WTC11 (cell line): ENCODE measurements at regions not wholly inside any gene's neighbourhood (a gene's known extent, or its start where the extent isn't known, plus 50 kb on each side); places are given as distances from the start of the nearest gene placed in this dataset.

ENCODE experiments used
- ATAC-seq: fragments of 200-7000 bp; cut with Tn5 transposase; 2 replicates; pipeline ENCODE4 v1.10.0; 2021; ENCODE audit warnings: mild to moderate bottlenecking, moderate library complexity
- CTCF ChIA-PET: fragments of 300-600 bp; sonication (Branson Sonifier 250); formaldehyde crosslinking; loops from one replicate; lab custom pipeline; 2021; ENCODE audit warnings: antibody characterized with exemption; lab: Charles Lee
- POLR2A ChIA-PET: fragments of 350-600 bp; sonication (Branson Sonifier 250); formaldehyde crosslinking; loops from one replicate; lab custom pipeline; 2021; ENCODE audit warnings: antibody characterized with exemption; lab: Charles Lee
- DNase-seq: peaks from one replicate; pipeline ENCODE4 v3.0.0; 2021; ENCODE audit warnings: low spot score
- H3K27ac Mint-ChIP-seq: 2 replicates; pipeline ENCODE4 v1.8.0; 2021; ENCODE audit warnings: mixed read lengths
- H3K27me3 Mint-ChIP-seq: 2 replicates; pipeline ENCODE4 v1.8.0; 2021; ENCODE audit warnings: low read depth, mild to moderate bottlenecking, moderate library complexity, mixed read lengths
- H3K36me3 Mint-ChIP-seq: 2 replicates; pipeline ENCODE4 v1.8.0; 2021; ENCODE audit warnings: mixed read lengths
- H3K4me1 Mint-ChIP-seq: 2 replicates; pipeline ENCODE4 v1.8.0; 2022; ENCODE audit warnings: mixed read lengths
- H3K4me3 Mint-ChIP-seq: 2 replicates; pipeline ENCODE4 v1.8.0; 2021; ENCODE audit warnings: mild to moderate bottlenecking, moderate library complexity, mixed read lengths
- H3K9me3 Mint-ChIP-seq: 2 replicates; pipeline ENCODE4 v1.8.0; 2021; ENCODE audit warnings: mixed read lengths
- ARID4B ChIP-seq: sonication (generic); formaldehyde crosslinking; IDR thresholded peaks from 2 replicates; pipeline ENCODE4 v1.8.0; 2023; ENCODE audit warnings: missing genetic modification reagents, mild to moderate bottlenecking, borderline replicate concordance
- ATF3 ChIP-seq: sonication (generic); formaldehyde crosslinking; conservative IDR thresholded peaks from 2 replicates; pipeline ENCODE4 v1.8.1; 2022; ENCODE audit warnings: mild to moderate bottlenecking, missing genetic modification reagents
- E2F1 ChIP-seq: sonication (generic); formaldehyde crosslinking; IDR thresholded peaks from 2 replicates; pipeline ENCODE4 v1.8.0; 2022; ENCODE audit warnings: mild to moderate bottlenecking, missing genetic modification reagents
- E2F5 ChIP-seq: sonication (generic); formaldehyde crosslinking; IDR thresholded peaks from 2 replicates; pipeline ENCODE4 v1.8.1; 2022; ENCODE audit warnings: mild to moderate bottlenecking, moderate library complexity, missing genetic modification reagents
- MAX ChIP-seq: sonication (generic); formaldehyde crosslinking; IDR thresholded peaks from 2 replicates; pipeline ENCODE4 v1.8.0; 2022; ENCODE audit warnings: mild to moderate bottlenecking, missing genetic modification reagents
- NR2C2 ChIP-seq: sonication (generic); formaldehyde crosslinking; IDR thresholded peaks from 2 replicates; pipeline ENCODE4 v1.8.0; 2022; ENCODE audit warnings: mild to moderate bottlenecking, missing genetic modification reagents
- TCF7 ChIP-seq: sonication (generic); formaldehyde crosslinking; IDR thresholded peaks from 2 replicates; pipeline ENCODE4 v1.8.0; 2022; ENCODE audit warnings: mild to moderate bottlenecking, low read depth, missing genetic modification reagents, moderate library complexity
- TEAD1 ChIP-seq: sonication (generic); formaldehyde crosslinking; IDR thresholded peaks from 2 replicates; pipeline ENCODE4 v1.8.0; 2022; ENCODE audit warnings: mild to moderate bottlenecking, missing genetic modification reagents
- USF2 ChIP-seq: sonication (generic); formaldehyde crosslinking; IDR thresholded peaks from 2 replicates; pipeline ENCODE4 v1.8.1; 2023; ENCODE audit warnings: mild to moderate bottlenecking, missing genetic modification reagents, moderate library complexity
- ZBTB43 ChIP-seq: sonication (generic); formaldehyde crosslinking; IDR thresholded peaks from 2 replicates; pipeline ENCODE4 v1.8.1; 2023; ENCODE audit warnings: mild to moderate bottlenecking, missing genetic modification reagents
- ZNF317 ChIP-seq: sonication (generic); formaldehyde crosslinking; IDR thresholded peaks from 2 replicates; pipeline ENCODE4 v1.8.1; 2023; ENCODE audit warnings: low read depth, mild to moderate bottlenecking, moderate library complexity, missing genetic modification reagents, borderline replicate concordance
- ZNF425 ChIP-seq: fragments of 250-450 bp; sonication (Bioruptor Pico); conservative IDR thresholded peaks from 2 replicates; pipeline ENCODE4 v1.9.0; 2021; ENCODE audit warnings: mild to moderate bottlenecking

GRCh38 chr2:147408357-147408756 lies 436.5 kb upstream of the ACVR2A start (continued):
- TF ChIP-seq ZNF425 (no peak), NR2C2 (no peak), E2F5 (CRISPR knock-in tag) (no peak), TCF7 (no peak), ARID4B (CRISPR knock-in tag) (no peak)

- Mint-ChIP-seq H3K36me3 (no peaks in the 10 kb centered on the region; the same call in 1 of the 2 replicates), H3K4me1 (no peaks in the 10 kb centered on the region), H3K27me3 (no peaks in the 10 kb centered on the region)
- CTCF ChIA-PET, result no interaction called here
- DNase-seq, result no peak
- TF ChIP-seq E2F1 (CRISPR knock-in tag) (no peak), ATF3 (CRISPR knock-in tag) (no peak), MAX (CRISPR knock-in tag) (no peak), USF2 (CRISPR knock-in tag) (no peak), ZNF317 (no peak), TEAD1 (CRISPR knock-in tag) (no peak), ZBTB43 (CRISPR knock-in tag) (no peak)
- TF ChIP-seq, all 79 proteins: peak for 0
- no peak overlapping the region for H3K4me3 Mint-ChIP-seq
- no peak overlapping the region for H3K27ac Mint-ChIP-seq
- no peak for ATAC-seq
- POLR2A ChIA-PET, result no interaction called here
- H3K9me3 Mint-ChIP-seq, result peaks cover 8% of the 10 kb centered on the region
Measured at GRCh38 chr2:147405651-147406050, 439.2 kb upstream of the ACVR2A start.
